ENCODE measurements at regions not wholly inside any gene's neighbourhood (a gene's known extent, or its start where the extent isn't known, plus 50 kb on each side); places are given as distances from the start of the nearest gene placed in this dataset.

DNA sequence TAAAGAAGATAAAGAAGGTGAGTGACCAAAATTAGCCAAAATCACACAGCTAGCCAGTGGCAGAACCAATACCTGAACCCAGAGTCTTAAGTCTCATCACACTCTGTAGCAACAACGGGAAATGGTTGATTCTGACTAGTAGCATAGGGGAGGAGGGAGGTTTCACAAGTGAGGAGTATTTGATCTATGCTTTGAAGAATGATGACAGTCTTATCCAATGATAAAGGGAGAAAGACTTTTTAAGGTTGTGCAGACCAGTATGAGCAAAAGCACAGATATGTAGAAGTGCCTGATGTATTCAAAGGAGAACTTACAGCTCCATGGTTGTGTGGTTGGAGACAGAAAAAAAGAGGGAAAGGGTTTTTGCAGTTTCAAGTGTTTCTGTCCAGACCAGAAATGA lies 50.7 kb upstream of the LINC00305 start:
- TF ChIP-seq, protein P1, sequence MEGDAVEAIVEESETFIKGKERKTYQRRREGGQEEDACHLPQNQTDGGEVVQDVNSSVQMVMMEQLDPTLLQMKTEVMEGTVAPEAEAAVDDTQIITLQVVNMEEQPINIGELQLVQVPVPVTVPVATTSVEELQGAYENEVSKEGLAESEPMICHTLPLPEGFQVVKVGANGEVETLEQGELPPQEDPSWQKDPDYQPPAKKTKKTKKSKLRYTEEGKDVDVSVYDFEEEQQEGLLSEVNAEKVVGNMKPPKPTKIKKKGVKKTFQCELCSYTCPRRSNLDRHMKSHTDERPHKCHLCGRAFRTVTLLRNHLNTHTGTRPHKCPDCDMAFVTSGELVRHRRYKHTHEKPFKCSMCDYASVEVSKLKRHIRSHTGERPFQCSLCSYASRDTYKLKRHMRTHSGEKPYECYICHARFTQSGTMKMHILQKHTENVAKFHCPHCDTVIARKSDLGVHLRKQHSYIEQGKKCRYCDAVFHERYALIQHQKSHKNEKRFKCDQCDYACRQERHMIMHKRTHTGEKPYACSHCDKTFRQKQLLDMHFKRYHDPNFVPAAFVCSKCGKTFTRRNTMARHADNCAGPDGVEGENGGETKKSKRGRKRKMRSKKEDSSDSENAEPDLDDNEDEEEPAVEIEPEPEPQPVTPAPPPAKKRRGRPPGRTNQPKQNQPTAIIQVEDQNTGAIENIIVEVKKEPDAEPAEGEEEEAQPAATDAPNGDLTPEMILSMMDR (IDR thresholded peaks at IDR 0.05), result no peak
- no peak for TF ChIP-seq ZFX (IDR thresholded peaks at IDR 0.05; ENCODE audit: borderline replicate concordance)
- H3K27ac ChIP-seq, result no peak overlapping the region

All from 22Rv1 (cell line).